GM12872 (cell line): ENCODE measurements at regions not wholly inside any gene's neighbourhood (a gene's known extent, or its start where the extent isn't known, plus 50 kb on each side); places are given as distances from the start of the nearest gene placed in this dataset.

Experiments used
- CTCF ChIP-seq: IDR thresholded peaks from 3 replicates; pipeline ENCODE4 v1.5.1; 2011; ENCODE audit warnings: low read depth, mild to moderate bottlenecking, low read length, moderate library complexity; ENCODE audit not compliant: insufficient read depth

- no peak for TF ChIP-seq CTCF
Measured at GRCh38 chr20:19907326-19908056, 109.7 kb upstream of the NAA20 start.

GRCh38 chr20:19908576-19908975 is 108.6 kb upstream of the NAA20 start:
- TF ChIP-seq CTCF, result no peak

- no peak for TF ChIP-seq CTCF
Measured at GRCh38 chr20:19909725-19910124, 107.4 kb upstream of the NAA20 start.

GRCh38 chr20:19911810-19912382 is 105.3 kb upstream of the NAA20 start:
- no peak for TF ChIP-seq CTCF

GRCh38 chr20:19913349-19913748 is 103.8 kb upstream of the NAA20 start:
- no peak for TF ChIP-seq CTCF

GRCh38 chr20:19913927-19914614 is 103.1 kb upstream of the NAA20 start:
- TF ChIP-seq CTCF, result no peak

GRCh38 chr20:19915111-19915798 is 101.9 kb upstream of the NAA20 start:
- no peak for TF ChIP-seq CTCF
